HepG2 (cell line): ENCODE measurements at regions not wholly inside any gene's neighbourhood (a gene's known extent, or its start where the extent isn't known, plus 50 kb on each side); places are given as distances from the start of the nearest gene placed in this dataset.

Source experiments
- CEBPG ChIP-seq: IDR thresholded peaks from 2 replicates; pipeline ENCODE4 v1.6.1; 2016
- DR1 ChIP-seq: sonication (generic); formaldehyde crosslinking; IDR thresholded peaks from 2 replicates; pipeline ENCODE4 v1.8.0; 2021; ENCODE audit warnings: mild to moderate bottlenecking, missing genetic modification reagents, inconsistent platforms
- EEA1 ChIP-seq: sonication (generic); formaldehyde crosslinking; IDR thresholded peaks from 2 replicates; pipeline ENCODE4 v1.5.1; 2020; ENCODE audit warnings: mild to moderate bottlenecking, missing genetic modification reagents, borderline replicate concordance
- HOXA3 ChIP-seq: sonication (generic); formaldehyde crosslinking; IDR thresholded peaks from 2 replicates; pipeline ENCODE4 v1.5.0; 2020; ENCODE audit warnings: missing genetic modification reagents
- KDM5A ChIP-seq: fragments of 200-600 bp; sonication (generic); IDR thresholded peaks from 2 replicates; pipeline ENCODE4 v1.7.0; 2018; ENCODE audit warnings: antibody characterized with exemption, mild to moderate bottlenecking, low read length, borderline replicate concordance
- LCORL ChIP-seq, 2 experiments: fragments of 450-650 bp in 1 of 2; sonication (generic) in 1 of 2; formaldehyde crosslinking in 1 of 2; IDR thresholded peaks; 2 replicates each; pipeline versions ENCODE4 v1.5.0 to v1.6.1; 2017 to 2020; ENCODE audit warnings: antibody characterized with exemption in 1 of 2, missing genetic modification reagents in 1 of 2
- PAWR ChIP-seq: sonication (generic); formaldehyde crosslinking; IDR thresholded peaks from 2 replicates; pipeline ENCODE4 v1.4.0; 2020; ENCODE audit warnings: missing genetic modification reagents, mild to moderate bottlenecking, borderline replicate concordance
- RERE ChIP-seq: IDR thresholded peaks from 2 replicates; pipeline ENCODE4 v1.6.1; 2016; ENCODE audit warnings: low read depth, missing genetic modification reagents, missing compliant biosample characterization
- SP1 ChIP-seq, 2 experiments: fragments of 450-650 bp in 1 of 2; sonication (generic) in 1 of 2; formaldehyde crosslinking in 1 of 2; IDR thresholded peaks; 2 replicates each; pipeline versions ENCODE4 v1.4.0 to v1.6.1; 2016 to 2020; ENCODE audit warnings: missing genetic modification reagents in 1 of 2
- TCF7 ChIP-seq: sonication (generic); IDR thresholded peaks from 2 replicates; pipeline ENCODE4 v1.6.1; 2016; ENCODE audit warnings: antibody characterized with exemption, low read depth
- TMF1 ChIP-seq: sonication (generic); formaldehyde crosslinking; IDR thresholded peaks from 2 replicates; pipeline ENCODE4 v1.8.1; 2022; ENCODE audit warnings: low read depth, missing genetic modification reagents
- ZFP36 ChIP-seq: fragments of 150-350 bp; IDR thresholded peaks from 2 replicates; pipeline ENCODE4 v1.6.1; 2018; ENCODE audit warnings: borderline replicate concordance, low read length, low read depth; ENCODE audit not compliant: partially characterized antibody
- ZNF441 ChIP-seq: sonication (generic); formaldehyde crosslinking; IDR thresholded peaks from 2 replicates; pipeline ENCODE4 v1.7.0; 2021; ENCODE audit warnings: missing genetic modification reagents, borderline replicate concordance
- ZNF513 ChIP-seq: sonication (generic); formaldehyde crosslinking; conservative IDR thresholded peaks from 2 replicates; pipeline ENCODE4 v1.5.0; 2020; ENCODE audit warnings: missing genetic modification reagents
- ZNF580 ChIP-seq: IDR thresholded peaks from 2 replicates; pipeline ENCODE4 v1.6.1; 2016; ENCODE audit warnings: low read depth, borderline replicate concordance
- ZSCAN29 ChIP-seq: sonication (generic); formaldehyde crosslinking; conservative IDR thresholded peaks from 2 replicates; pipeline ENCODE4 v1.4.0; 2020; ENCODE audit warnings: mild to moderate bottlenecking, missing genetic modification reagents
- TF ChIP-seq, protein P1 (sequence below): sonication (generic); formaldehyde crosslinking; IDR thresholded peaks from 2 replicates; pipeline ENCODE4 v1.5.0; 2020; ENCODE audit warnings: missing genetic modification reagents, mild to moderate bottlenecking, borderline replicate concordance
- TF ChIP-seq, protein P2 (sequence below): sonication (generic); formaldehyde crosslinking; IDR thresholded peaks from 2 replicates; pipeline ENCODE4 v1.8.1; 2022; ENCODE audit warnings: low read depth, mild to moderate bottlenecking, missing genetic modification reagents

DNA sequence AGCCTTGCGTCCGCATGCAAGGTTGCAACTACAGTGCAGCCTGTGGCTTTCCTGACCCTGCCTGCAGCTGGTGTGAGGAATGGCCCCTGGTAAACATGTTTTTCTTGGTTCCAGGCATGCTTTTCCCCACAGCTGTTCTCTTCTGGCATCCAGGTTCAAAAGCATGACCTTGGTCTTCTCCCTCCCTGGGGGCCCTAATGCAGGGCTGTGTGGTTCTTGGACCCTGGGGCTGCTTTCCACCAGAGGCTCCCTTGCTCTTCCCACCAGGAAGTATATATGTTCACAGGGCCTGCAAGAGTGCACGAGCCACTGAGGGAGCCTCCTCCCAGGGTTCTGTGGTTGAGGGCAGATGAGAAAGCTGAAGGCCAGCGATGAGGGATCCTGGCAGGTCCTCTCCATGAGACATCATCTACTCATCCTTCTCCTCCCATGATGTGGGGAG lies 125.9 kb downstream of the BCL2L11 start (continued):
- TF ChIP-seq EEA1 (CRISPR knock-in tag) (no peak), TCF7 (peak; percentile 25; the same call in 1 of the 2 replicates), HOXA3 (peak; percentile 76), TMF1 (CRISPR knock-in tag) (no peak), DR1 (CRISPR knock-in tag) (no peak), SP1 (IDR thresholded peaks at IDR 0.05) (no peak), SP1 (CRISPR knock-in tag; IDR thresholded peaks at IDR 0.05) (no peak), PAWR (no peak), CEBPG (CRISPR knock-in tag) (0 out of 2 replicates have a peak, but pooled peaks have one; percentile 21), LCORL (IDR thresholded peaks at IDR 0.05) (no peak), LCORL (CRISPR knock-in tag; IDR thresholded peaks at IDR 0.05) (peak; percentile 77; the same call in 1 of the 2 replicates), ZNF441 (CRISPR knock-in tag) (peak; percentile 57; the same call in 1 of the 2 replicates), RERE (no peak), ZFP36 (no peak), KDM5A (no peak), ZSCAN29 (no peak; the same call in 1 of the 2 replicates), ZNF513 (CRISPR knock-in tag) (no peak), ZNF580 (CRISPR knock-in tag) (peak; percentile 86; the same call in 1 of the 2 replicates)
- TF ChIP-seq, protein P1, sequence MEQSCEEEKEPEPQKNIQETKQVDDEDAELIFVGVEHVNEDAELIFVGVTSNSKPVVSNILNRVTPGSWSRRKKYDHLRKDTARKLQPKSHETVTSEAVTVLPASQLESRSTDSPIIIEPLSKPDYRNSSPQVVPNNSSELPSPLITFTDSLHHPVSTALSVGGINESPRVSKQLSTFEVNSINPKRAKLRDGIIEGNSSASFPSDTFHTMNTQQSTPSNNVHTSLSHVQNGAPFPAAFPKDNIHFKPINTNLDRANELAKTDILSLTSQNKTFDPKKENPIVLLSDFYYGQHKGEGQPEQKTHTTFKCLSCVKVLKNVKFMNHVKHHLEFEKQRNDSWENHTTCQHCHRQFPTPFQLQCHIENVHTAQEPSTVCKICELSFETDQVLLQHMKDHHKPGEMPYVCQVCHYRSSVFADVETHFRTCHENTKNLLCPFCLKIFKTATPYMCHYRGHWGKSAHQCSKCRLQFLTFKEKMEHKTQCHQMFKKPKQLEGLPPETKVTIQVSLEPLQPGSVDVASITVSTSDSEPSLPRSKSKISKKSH (CRISPR knock-in tag), result peak; percentile 68; the same call in 1 of the 2 replicates
- TF ChIP-seq, protein P2, sequence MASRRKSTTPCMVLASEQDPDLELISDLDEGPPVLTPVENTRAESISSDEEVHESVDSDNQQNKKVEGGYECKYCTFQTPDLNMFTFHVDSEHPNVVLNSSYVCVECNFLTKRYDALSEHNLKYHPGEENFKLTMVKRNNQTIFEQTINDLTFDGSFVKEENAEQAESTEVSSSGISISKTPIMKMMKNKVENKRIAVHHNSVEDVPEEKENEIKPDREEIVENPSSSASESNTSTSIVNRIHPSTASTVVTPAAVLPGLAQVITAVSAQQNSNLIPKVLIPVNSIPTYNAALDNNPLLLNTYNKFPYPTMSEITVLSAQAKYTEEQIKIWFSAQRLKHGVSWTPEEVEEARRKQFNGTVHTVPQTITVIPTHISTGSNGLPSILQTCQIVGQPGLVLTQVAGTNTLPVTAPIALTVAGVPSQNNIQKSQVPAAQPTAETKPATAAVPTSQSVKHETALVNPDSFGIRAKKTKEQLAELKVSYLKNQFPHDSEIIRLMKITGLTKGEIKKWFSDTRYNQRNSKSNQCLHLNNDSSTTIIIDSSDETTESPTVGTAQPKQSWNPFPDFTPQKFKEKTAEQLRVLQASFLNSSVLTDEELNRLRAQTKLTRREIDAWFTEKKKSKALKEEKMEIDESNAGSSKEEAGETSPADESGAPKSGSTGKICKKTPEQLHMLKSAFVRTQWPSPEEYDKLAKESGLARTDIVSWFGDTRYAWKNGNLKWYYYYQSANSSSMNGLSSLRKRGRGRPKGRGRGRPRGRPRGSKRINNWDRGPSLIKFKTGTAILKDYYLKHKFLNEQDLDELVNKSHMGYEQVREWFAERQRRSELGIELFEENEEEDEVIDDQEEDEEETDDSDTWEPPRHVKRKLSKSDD (CRISPR knock-in tag), result no peak
